ENCODE measurements at regions not wholly inside any gene's neighbourhood (a gene's known extent, or its start where the extent isn't known, plus 50 kb on each side); places are given as distances from the start of the nearest gene placed in this dataset.

DNA sequence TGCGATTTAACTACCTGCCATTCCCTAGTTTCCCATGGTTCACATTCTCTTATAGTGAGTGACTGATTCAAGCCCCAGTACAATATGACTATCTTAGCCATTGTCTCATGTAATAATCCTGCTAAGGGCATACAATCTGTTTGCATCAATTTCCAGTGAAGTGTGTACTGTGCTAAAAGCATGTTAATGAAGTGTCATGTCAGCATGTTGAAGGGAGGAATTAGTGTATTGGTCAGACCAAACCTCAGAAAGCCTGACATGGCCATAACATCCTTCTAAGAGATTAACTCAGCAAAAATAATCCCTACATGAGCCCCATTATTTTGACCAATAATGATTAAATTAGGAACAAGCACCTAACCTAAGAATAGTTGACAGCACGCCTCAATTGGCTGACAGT, 442.4 kb downstream of the ENC1 start:
- H3K36me3 ChIP-seq: no peaks in the 10 kb centered on the region
- TF ChIP-seq, protein P1, sequence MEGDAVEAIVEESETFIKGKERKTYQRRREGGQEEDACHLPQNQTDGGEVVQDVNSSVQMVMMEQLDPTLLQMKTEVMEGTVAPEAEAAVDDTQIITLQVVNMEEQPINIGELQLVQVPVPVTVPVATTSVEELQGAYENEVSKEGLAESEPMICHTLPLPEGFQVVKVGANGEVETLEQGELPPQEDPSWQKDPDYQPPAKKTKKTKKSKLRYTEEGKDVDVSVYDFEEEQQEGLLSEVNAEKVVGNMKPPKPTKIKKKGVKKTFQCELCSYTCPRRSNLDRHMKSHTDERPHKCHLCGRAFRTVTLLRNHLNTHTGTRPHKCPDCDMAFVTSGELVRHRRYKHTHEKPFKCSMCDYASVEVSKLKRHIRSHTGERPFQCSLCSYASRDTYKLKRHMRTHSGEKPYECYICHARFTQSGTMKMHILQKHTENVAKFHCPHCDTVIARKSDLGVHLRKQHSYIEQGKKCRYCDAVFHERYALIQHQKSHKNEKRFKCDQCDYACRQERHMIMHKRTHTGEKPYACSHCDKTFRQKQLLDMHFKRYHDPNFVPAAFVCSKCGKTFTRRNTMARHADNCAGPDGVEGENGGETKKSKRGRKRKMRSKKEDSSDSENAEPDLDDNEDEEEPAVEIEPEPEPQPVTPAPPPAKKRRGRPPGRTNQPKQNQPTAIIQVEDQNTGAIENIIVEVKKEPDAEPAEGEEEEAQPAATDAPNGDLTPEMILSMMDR (IDR thresholded peaks at IDR 0.05): no peak
- H3K4me1 ChIP-seq: no peaks in the 10 kb centered on the region
- no peaks in the 10 kb centered on the region for H3K27me3 ChIP-seq
- intact Hi-C loops (cut with DNase I): no loop called here
- no peak overlapping the region for H3K27ac ChIP-seq
- H3K9me3 ChIP-seq: no peaks in the 10 kb centered on the region
- DNase-seq: no peak
- no peak overlapping the region for H3K9ac ChIP-seq (ENCODE audit: low read depth in 2 of 2, low read length in 2 of 2)
- no peak overlapping the region for H3K4me3 ChIP-seq

DNA sequence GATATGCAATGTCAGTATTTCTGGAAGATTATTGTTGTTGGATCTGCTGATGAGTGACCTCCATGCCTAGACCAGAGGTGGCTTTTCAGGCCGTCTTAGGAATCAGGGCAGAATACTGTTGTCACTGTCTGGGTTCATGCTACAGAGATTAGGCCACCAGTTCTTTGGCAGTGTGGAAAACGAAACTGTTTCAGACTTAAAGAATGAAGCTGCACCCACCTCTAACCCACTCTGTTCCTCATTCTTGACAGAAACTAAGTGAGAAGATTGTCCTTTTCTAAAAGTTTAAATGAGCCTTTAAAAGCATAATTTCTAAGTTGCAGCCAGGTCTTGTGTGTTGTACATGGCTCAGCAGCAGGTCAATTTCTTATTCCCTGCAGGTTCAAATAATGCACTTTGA, 444.3 kb downstream of the ENC1 start:
- no peak overlapping the region for H3K9ac ChIP-seq (ENCODE audit: low read depth in 2 of 2, low read length in 2 of 2)
- H3K27me3 ChIP-seq: no peaks in the 10 kb centered on the region
- H3K4me1 ChIP-seq: no peaks in the 10 kb centered on the region
- intact Hi-C loops (cut with DNase I): no loop called here
- TF ChIP-seq, protein P1 (IDR thresholded peaks at IDR 0.05): no peak
- H3K36me3 ChIP-seq: no peaks in the 10 kb centered on the region
- no peak for DNase-seq
- no peak overlapping the region for H3K27ac ChIP-seq
- no peaks in the 10 kb centered on the region for H3K9me3 ChIP-seq
- no peak overlapping the region for H3K4me3 ChIP-seq

DNA sequence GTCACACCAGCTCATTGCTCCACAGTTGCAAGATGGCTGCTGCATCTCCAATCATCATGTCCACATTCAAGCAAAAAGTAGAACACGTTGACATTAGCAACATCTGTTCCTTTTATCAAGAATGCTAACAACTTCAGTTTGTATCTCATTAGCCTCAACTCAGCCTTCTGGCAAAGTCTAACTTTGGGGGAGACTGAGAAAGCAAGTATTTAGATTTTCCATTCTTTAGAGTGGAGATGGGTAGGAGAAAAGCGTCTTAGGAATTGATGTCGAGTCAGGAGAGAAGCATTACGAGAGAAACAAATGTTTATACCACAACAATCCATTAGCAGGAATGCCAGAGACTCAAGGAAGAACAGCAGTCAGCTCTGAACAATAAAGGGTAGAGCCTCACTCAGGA, 446.3 kb downstream of the ENC1 start:
- H3K27ac ChIP-seq: no peak overlapping the region
- no peak overlapping the region for H3K4me3 ChIP-seq
- H3K9ac ChIP-seq (ENCODE audit: low read depth in 2 of 2, low read length in 2 of 2): no peak overlapping the region
- no peaks in the 10 kb centered on the region for H3K27me3 ChIP-seq
- H3K36me3 ChIP-seq: no peaks in the 10 kb centered on the region
- intact Hi-C loops (cut with DNase I): no loop called here
- TF ChIP-seq, protein P1 (IDR thresholded peaks at IDR 0.05): no peak
- H3K9me3 ChIP-seq: no peaks in the 10 kb centered on the region
- no peak for DNase-seq
- no peaks in the 10 kb centered on the region for H3K4me1 ChIP-seq

DNA sequence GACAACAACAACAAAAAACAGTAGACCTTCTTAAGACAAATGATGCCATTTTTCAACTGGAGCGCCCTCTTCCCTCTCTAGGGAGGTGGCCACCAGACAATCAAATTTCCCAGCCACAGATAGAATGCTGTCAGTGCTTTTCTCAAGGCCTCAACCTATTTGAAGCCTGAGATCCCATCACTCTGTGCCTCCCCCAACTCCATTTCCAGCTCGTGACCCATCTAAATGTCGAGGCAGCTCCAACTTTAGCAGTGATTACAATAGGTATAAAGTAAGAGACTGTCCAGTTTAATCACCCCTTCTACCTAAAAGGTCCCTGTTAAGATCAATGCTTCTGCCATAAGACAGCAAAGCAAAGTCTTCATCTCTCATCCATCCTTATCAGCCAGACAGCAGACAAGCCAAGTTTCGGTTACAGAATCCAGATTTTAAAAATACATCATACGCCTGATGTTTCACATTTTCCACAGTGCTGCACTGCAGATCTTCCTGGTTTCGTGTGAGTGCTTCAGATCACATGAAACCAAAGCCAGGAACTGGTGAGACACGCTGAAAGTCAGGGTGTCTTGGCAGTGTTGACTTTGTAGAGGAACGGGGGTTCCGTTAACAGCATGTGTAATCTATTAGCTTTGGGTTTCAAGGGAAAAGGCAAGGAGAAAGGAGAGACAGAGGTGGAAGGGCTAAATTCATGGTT, 447.8 kb downstream of the ENC1 start:
- TF ChIP-seq, protein P1 (IDR thresholded peaks at IDR 0.05): no peak
- intact Hi-C loops (cut with DNase I): no loop called here
- DNase-seq: no peak
- Histone ChIP-seq H3K9me3 (no peaks in the 10 kb centered on the region), H3K36me3 (no peaks in the 10 kb centered on the region), H3K4me3 (no peak overlapping the region), H3K9ac (ENCODE audit: low read depth in 2 of 2, low read length in 2 of 2) (no peak overlapping the region), H3K4me1 (no peaks in the 10 kb centered on the region), H3K27me3 (no peaks in the 10 kb centered on the region), H3K27ac (no peak overlapping the region)

DNA sequence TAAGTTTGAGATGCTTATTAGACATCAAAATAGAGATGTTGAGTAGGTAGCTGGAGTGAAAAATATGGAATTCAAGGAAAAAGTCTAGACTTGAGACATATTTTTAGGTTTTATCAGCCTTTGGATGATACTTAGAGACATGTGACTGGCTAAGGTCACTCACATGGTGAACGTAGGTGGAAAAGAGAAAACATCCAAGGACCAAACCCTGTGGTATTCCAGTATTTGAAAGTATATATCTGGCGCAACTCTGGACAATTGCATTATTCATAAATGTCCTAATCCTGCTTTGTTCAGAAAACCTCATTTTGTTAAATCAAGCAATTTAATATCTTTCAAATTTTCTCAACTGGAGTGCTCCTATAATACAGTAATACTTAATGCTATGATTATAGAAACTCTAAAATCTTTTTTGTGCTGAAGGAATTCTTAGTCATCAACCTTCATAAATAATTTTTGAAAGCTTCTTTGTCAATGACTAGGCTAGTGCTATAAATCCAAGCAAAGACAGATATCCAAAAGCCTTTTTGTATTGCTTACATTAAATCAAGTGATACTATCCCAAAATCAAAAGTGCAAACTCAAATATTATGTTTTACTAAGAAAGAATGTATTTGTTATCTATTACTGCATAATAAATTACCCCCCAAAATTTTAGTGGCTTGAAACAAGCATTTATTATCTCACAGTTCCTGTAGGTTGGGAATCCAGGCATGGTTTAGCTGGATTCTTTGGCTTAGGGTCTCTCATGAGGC, 452.0 kb downstream of the ENC1 start:
- H3K27me3 ChIP-seq: no peaks in the 10 kb centered on the region
- no peaks in the 10 kb centered on the region for H3K9me3 ChIP-seq
- no peaks in the 10 kb centered on the region for H3K4me1 ChIP-seq
- H3K36me3 ChIP-seq: no peaks in the 10 kb centered on the region
- intact Hi-C loops (cut with DNase I): no loop called here
- H3K9ac ChIP-seq (ENCODE audit: low read depth in 2 of 2, low read length in 2 of 2): no peak overlapping the region
- H3K4me3 ChIP-seq: no peak overlapping the region
- H3K27ac ChIP-seq: no peak overlapping the region
- TF ChIP-seq, protein P1 (IDR thresholded peaks at IDR 0.05): no peak
- no peak for DNase-seq

Data from colonic mucosa (tissue), 4 donors.